IMR-90 (cell line): ENCODE measurements at regions not wholly inside any gene's neighbourhood (a gene's known extent, or its start where the extent isn't known, plus 50 kb on each side); places are given as distances from the start of the nearest gene placed in this dataset.

ENCODE experiments used
- ATAC-seq: fragments of 200-7000 bp; cut with Tn5 transposase; 2 replicates; pipeline ENCODE4 v1.9.1; 2020; ENCODE audit warnings: low read depth, mild to moderate bottlenecking, moderate library complexity
- BruUV-seq: library from RNA; stranded (reverse); fragments of 400-500 nt; replicated peaks from 2 replicates; lab custom pipeline; 2021; lab: Mats Ljungman, UMichigan
- CTCF ChIA-PET: fragments of 300-600 bp; formaldehyde crosslinking; extraction: SDS; loops from one replicate; lab custom pipeline; 2021; ENCODE audit warnings: antibody characterized with exemption; lab: Yijun Ruan, JAX
- POLR2A ChIA-PET: fragments of 300-600 bp; sonication (Branson Sonifier 250); formaldehyde crosslinking; loops from one replicate; lab custom pipeline; 2022; ENCODE audit warnings: antibody characterized with exemption; ENCODE audit not compliant: unreplicated experiment; lab: Charles Lee
- DNase-seq: peaks from one replicate; pipeline ENCODE4 v3.0.0; 2013
- H2AFZ ChIP-seq: replicated peaks from 2 replicates; pipeline ENCODE3; 2013; ENCODE audit warnings: low read length, mild to moderate bottlenecking; ENCODE audit not compliant: poor library complexity
- H2AK5ac ChIP-seq: 2 replicates; pipeline ENCODE4 v1.6.1; 2013; ENCODE audit warnings: low read depth, low read length, inconsistent platforms
- H2AK9ac ChIP-seq: replicated peaks from 2 replicates; pipeline ENCODE3; 2013; ENCODE audit warnings: mild to moderate bottlenecking, low read depth, low read length, moderate library complexity; ENCODE audit not compliant: poor library complexity
- H2BK120ac ChIP-seq: 2 replicates; pipeline ENCODE4 v1.6.1; 2013; ENCODE audit warnings: low read depth, low read length, inconsistent platforms
- H2BK15ac ChIP-seq: 3 replicates; pipeline ENCODE4 v1.6.1; 2013; ENCODE audit warnings: low read depth, low read length, inconsistent platforms
- H2BK20ac ChIP-seq: 2 replicates; pipeline ENCODE4 v1.6.1; 2013; ENCODE audit warnings: low read depth, mild to moderate bottlenecking, inconsistent platforms, low read length, moderate library complexity
- H2BK5ac ChIP-seq: 2 replicates; pipeline ENCODE4 v1.6.1; 2013; ENCODE audit warnings: mild to moderate bottlenecking, low read depth, low read length, inconsistent platforms; ENCODE audit not compliant: poor library complexity, severe bottlenecking
- H3K14ac ChIP-seq: replicated peaks from 2 replicates; pipeline ENCODE4 v1.6.1; 2013; ENCODE audit warnings: low read depth, low read length, inconsistent platforms
- H3K18ac ChIP-seq: 2 replicates; pipeline ENCODE4 v1.6.1; 2013; ENCODE audit warnings: low read depth, low read length, control low read depth
- H3K23ac ChIP-seq: 2 replicates; pipeline ENCODE4 v1.6.1; 2013; ENCODE audit warnings: low read depth, low read length, inconsistent platforms
- H3K27ac ChIP-seq: 2 replicates; pipeline ENCODE4 v1.5.1; 2013; ENCODE audit warnings: mild to moderate bottlenecking, control low read depth, low read length; ENCODE audit not compliant: insufficient read depth
- H3K27me3 ChIP-seq: 2 replicates; pipeline ENCODE4 v1.6.1; 2013; ENCODE audit warnings: low read length; ENCODE audit not compliant: control insufficient read depth, insufficient read depth
- H3K36me3 ChIP-seq: 2 replicates; pipeline ENCODE4 v1.6.1; 2013; ENCODE audit warnings: low read length, mixed read lengths; ENCODE audit not compliant: control insufficient read depth, insufficient read depth
- H3K4ac ChIP-seq: 2 replicates; pipeline ENCODE4 v1.6.1; 2013; ENCODE audit warnings: low read depth, low read length, inconsistent platforms
- H3K4me1 ChIP-seq: 2 replicates; pipeline ENCODE4 v1.6.1; 2013; ENCODE audit warnings: low read length, mixed read lengths; ENCODE audit not compliant: control insufficient read depth, insufficient read depth
- H3K4me2 ChIP-seq: 2 replicates; pipeline ENCODE4 v1.6.1; 2013; ENCODE audit warnings: low read depth, mild to moderate bottlenecking, control low read depth, low read length, moderate library complexity
- H3K4me3 ChIP-seq: 2 replicates; pipeline ENCODE4 v1.5.1; 2013; ENCODE audit warnings: low read depth, mild to moderate bottlenecking, control low read depth, low read length, moderate library complexity; ENCODE audit not compliant: insufficient read depth
- H3K56ac ChIP-seq: 2 replicates; pipeline ENCODE4 v1.6.1; 2013; ENCODE audit warnings: low read length, inconsistent platforms; ENCODE audit not compliant: insufficient read depth; ENCODE audit errors: extremely low read depth
- H3K79me1 ChIP-seq, 2 experiments: 2 replicates each; pipeline ENCODE4 v1.6.1; 2013; ENCODE audit warnings: low read length in 2 of 2, inconsistent platforms in 1 of 2, low read depth in 1 of 2
- H3K9ac ChIP-seq: 2 replicates; pipeline ENCODE4 v1.6.1; 2013; ENCODE audit warnings: low read depth, low read length, control low read depth
- H3K9me1 ChIP-seq: 2 replicates; pipeline ENCODE4 v1.6.1; 2013; ENCODE audit warnings: low read length, inconsistent platforms; ENCODE audit not compliant: insufficient read depth
- H3K9me3 ChIP-seq: 2 replicates; pipeline ENCODE4 v1.6.1; 2013; ENCODE audit warnings: low read length; ENCODE audit not compliant: control insufficient read depth, insufficient read depth
- H4K20me1 ChIP-seq: 2 replicates; pipeline ENCODE4 v1.6.1; 2013; ENCODE audit warnings: low read length, inconsistent platforms; ENCODE audit not compliant: insufficient read depth
- H4K5ac ChIP-seq: 2 replicates; pipeline ENCODE4 v1.6.1; 2013; ENCODE audit warnings: mild to moderate bottlenecking, low read depth, low read length, control low read depth
- H4K8ac ChIP-seq, 2 experiments: 2 replicates each; pipeline ENCODE4 v1.6.1; 2013; ENCODE audit warnings: low read depth in 2 of 2, low read length in 2 of 2, control low read depth in 1 of 2, inconsistent platforms in 1 of 2
- H4K91ac ChIP-seq: 2 replicates; pipeline ENCODE4 v1.6.1; 2013; ENCODE audit warnings: low read depth, low read length, inconsistent platforms; ENCODE audit not compliant: insufficient read depth
- BHLHE40 ChIP-seq: fragments of 150-350 bp; IDR thresholded peaks from 2 replicates; pipeline ENCODE4 v1.6.1; 2016; ENCODE audit warnings: mild to moderate bottlenecking, low read depth, low read length
- CEBPB ChIP-seq: IDR thresholded peaks from 2 replicates; pipeline ENCODE4 v1.6.1; 2012; ENCODE audit warnings: low read depth, low read length, improper control_type of control experiment
- CHD1 ChIP-seq: IDR thresholded peaks from 2 replicates; pipeline ENCODE4 v1.6.1; 2012; ENCODE audit warnings: low read depth, low read length, improper control_type of control experiment
- CTCF ChIP-seq: conservative IDR thresholded peaks from 2 replicates; pipeline ENCODE4 v1.5.1; 2012; ENCODE audit warnings: mild to moderate bottlenecking, low read depth, low read length, improper control_type of control experiment
- ELK1 ChIP-seq: fragments of 150-350 bp; IDR thresholded peaks from 2 replicates; pipeline ENCODE4 v1.6.1; 2016; ENCODE audit warnings: low read depth, mild to moderate bottlenecking, low read length, moderate library complexity, borderline replicate concordance
- FOS ChIP-seq: fragments of 150-350 bp; IDR thresholded peaks from 2 replicates; pipeline ENCODE4 v1.6.1; 2016; ENCODE audit warnings: low read depth, low read length
- MAFK ChIP-seq: IDR thresholded peaks from 2 replicates; pipeline ENCODE4 v1.6.1; 2012; ENCODE audit warnings: low read depth, low read length, improper control_type of control experiment
- MAZ ChIP-seq: IDR thresholded peaks from 2 replicates; pipeline ENCODE4 v1.6.1; 2012; ENCODE audit warnings: low read depth, mild to moderate bottlenecking, low read length, improper control_type of control experiment, moderate library complexity, borderline replicate concordance
- MXI1 ChIP-seq: IDR thresholded peaks from 2 replicates; pipeline ENCODE4 v1.6.1; 2012; ENCODE audit warnings: low read depth, mild to moderate bottlenecking, low read length, moderate library complexity, borderline replicate concordance
- POLR2A ChIP-seq: IDR thresholded peaks from 2 replicates; pipeline ENCODE4 v1.6.1; 2012; ENCODE audit warnings: mild to moderate bottlenecking, low read depth, low read length
- RAD21 ChIP-seq: IDR thresholded peaks from 2 replicates; pipeline ENCODE4 v1.6.1; 2012; ENCODE audit warnings: low read length, improper control_type of control experiment
- RFX5 ChIP-seq: IDR thresholded peaks from 2 replicates; pipeline ENCODE4 v1.8.0; 2012; ENCODE audit warnings: low read depth, mild to moderate bottlenecking, low read length, moderate library complexity
- SMC3 ChIP-seq: fragments of 150-350 bp; IDR thresholded peaks from 2 replicates; pipeline ENCODE4 v1.6.1; 2016; ENCODE audit warnings: low read depth, mild to moderate bottlenecking, antibody characterized with exemption, low read length, moderate library complexity
- USF2 ChIP-seq: fragments of 150-350 bp; IDR thresholded peaks from 2 replicates; pipeline ENCODE4 v1.6.1; 2017; ENCODE audit warnings: mild to moderate bottlenecking, antibody characterized with exemption, low read length, low read depth
- WGBS, 2 experiments: methylation state at CpG; one replicate each; pipeline versions ENCODE4 v1.1.5 to v1.1.7; 2013; ENCODE audit warnings: missing lambda C conversion rate in 2 of 2; ENCODE audit not compliant: insufficient read length in 1 of 2; ENCODE audit errors: extremely low coverage in 2 of 2; 5-methylcytosine and 5-hydroxymethylcytosine counted together
- dilution Hi-C: fragments of 300-500 bp; cut with HindIII; formaldehyde crosslinking; loops from one replicate; pipeline ENCODE4 v1.14.3; 2018; ENCODE audit warnings: low sequenced_read_pairs; ENCODE audit not compliant: unreplicated experiment
- in situ Hi-C: fragments of 300-500 bp; cut with MboI; formaldehyde crosslinking; loops from 3 replicates; pipeline ENCODE4 v1.14.3; 2019; ENCODE audit warnings: low sequenced_read_pairs, inconsistent platforms, mixed read lengths
- intact Hi-C: fragments of 100-400 bp; cut with micrococcal nuclease; formaldehyde crosslinking; loops from 2 replicates; pipeline ENCODE4 v1.10.0; 2022

- H4K5ac ChIP-seq, result no peak overlapping the region
- no peaks in the 10 kb centered on the region for H3K79me1 ChIP-seq
- H2BK120ac ChIP-seq, result no peak overlapping the region
- no peaks in the 10 kb centered on the region; the same call in none of the 2 replicates for H3K4me1 ChIP-seq
- POLR2A ChIA-PET, result no interaction called here
- ATAC-seq (no peak), DNase-seq (no peak)
- H3K23ac ChIP-seq, result no peak overlapping the region
- peaks cover 14% of the 10 kb centered on the region for H3K27me3 ChIP-seq
- H2AK9ac ChIP-seq, result no peak overlapping the region
- in situ Hi-C loops, result loop anchor here (25.0 kb wide), 2 partner anchors 400 to 900 kb away; no protein-coding TSS in a partner anchor
- H3K4me3 ChIP-seq, result no peak overlapping the region
- WGBS, 2 experiments, result 92% methylated on average over 5 of the region's 17 CpGs; no CpG with 5 or more reads in 1 of the 2 experiments
- no peak overlapping the region for H3K18ac ChIP-seq
- H3K36me3 ChIP-seq, result no peaks in the 10 kb centered on the region
- no peak overlapping the region for H3K27ac ChIP-seq
- H3K9me1 ChIP-seq, result no peaks in the 10 kb centered on the region
- CTCF ChIA-PET, result interaction anchor here (0.6 kb wide), 1 partner anchor 55 kb away, joined by 4 read pairs; no protein-coding TSS in a partner anchor
- no peak overlapping the region for H2AK5ac ChIP-seq
- H3K4me2 ChIP-seq, result no peak overlapping the region
- H3K9ac ChIP-seq, result no peak overlapping the region
- H2BK20ac ChIP-seq, result no peak overlapping the region
- H2BK5ac ChIP-seq, result no peak overlapping the region
- no peak overlapping the region for H3K56ac ChIP-seq
- no peaks in the 10 kb centered on the region for H3K9me3 ChIP-seq
- no peak overlapping the region for H4K8ac ChIP-seq
- no peak overlapping the region for H3K14ac ChIP-seq
- no peaks in the 10 kb centered on the region for H4K20me1 ChIP-seq
- no peak overlapping the region for H2AFZ ChIP-seq
- dilution Hi-C loops, result no loop called here
- H3K4ac ChIP-seq, result no peak overlapping the region
- H2BK15ac ChIP-seq, result no peak overlapping the region; the same call in 2 of the 3 replicates
- H4K91ac ChIP-seq, result no peak overlapping the region
- intact Hi-C loops, result no loop called here
- BruUV-seq, result no TSS peak
- TF ChIP-seq MAFK, result no peak
- no peak for TF ChIP-seq USF2
- no peak for TF ChIP-seq CEBPB
- no peak for TF ChIP-seq CHD1
- no peak for TF ChIP-seq MXI1
- no peak for TF ChIP-seq BHLHE40
- no peak for TF ChIP-seq RFX5
- no peak for TF ChIP-seq CTCF
- TF ChIP-seq ELK1, result no peak
- no peak for TF ChIP-seq RAD21
- TF ChIP-seq POLR2A, result no peak
- no peak for TF ChIP-seq FOS
- no peak for TF ChIP-seq SMC3
- TF ChIP-seq MAZ, result no peak
Observed at GRCh38 chr13:31036731-31037695, 104.6 kb downstream of the TEX26 start.
